Adrenal gland (tissue), 5 donors: ENCODE measurements at regions not wholly inside any gene's neighbourhood (a gene's known extent, or its start where the extent isn't known, plus 50 kb on each side); places are given as distances from the start of the nearest gene placed in this dataset.

ENCODE experiments used
- POLR2A ChIP-seq, 2 donors: fragments of 450-650 bp; IDR thresholded peaks; one replicate each; pipeline ENCODE4 v1.6.1; 2017; ENCODE audit warnings: antibody characterized with exemption in 2 of 2, mild to moderate bottlenecking in 2 of 2, moderate library complexity in 1 of 2
- TF ChIP-seq, protein P1 (sequence below), 6 experiments: fragments of 450-650 bp in 4 of 6; fragments of 200-600 bp in 2 of 6; sonication (generic) in 1 of 6; IDR thresholded peaks; 1 replicate in 5 of 6; 2 replicates in 1 of 6; pipeline versions ENCODE4 v1.5.1 to v1.8.0; 2016 to 2021; ENCODE audit warnings: antibody characterized with exemption in 6 of 6, mild to moderate bottlenecking in 2 of 6, moderate library complexity in 1 of 6
- donor health status: DM: no; HTN: no; CAD: no.

DNA sequence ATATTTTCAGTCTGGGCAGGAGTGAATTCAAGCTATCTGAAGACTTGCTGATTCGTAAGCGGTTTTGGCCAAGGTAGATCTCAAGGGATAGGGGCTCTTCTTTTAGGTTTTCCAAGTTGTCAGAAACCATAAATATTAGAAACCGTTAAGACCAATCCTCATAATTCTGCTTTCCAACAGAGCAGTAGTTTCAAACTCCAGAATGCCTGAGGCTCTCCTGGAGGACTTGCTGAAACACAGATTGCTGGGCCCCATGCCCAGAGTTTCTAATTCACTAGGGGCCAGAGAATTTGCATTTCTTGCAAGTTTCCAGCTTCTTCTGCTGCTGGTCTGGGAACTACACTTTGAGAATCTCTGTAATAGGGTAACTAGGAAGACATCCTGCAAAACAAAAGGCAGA lies 1855.7 kb upstream of the CELF4 start:
- TF ChIP-seq POLR2A (IDR thresholded peaks at IDR 0.05): no peak
- TF ChIP-seq, protein P1, sequence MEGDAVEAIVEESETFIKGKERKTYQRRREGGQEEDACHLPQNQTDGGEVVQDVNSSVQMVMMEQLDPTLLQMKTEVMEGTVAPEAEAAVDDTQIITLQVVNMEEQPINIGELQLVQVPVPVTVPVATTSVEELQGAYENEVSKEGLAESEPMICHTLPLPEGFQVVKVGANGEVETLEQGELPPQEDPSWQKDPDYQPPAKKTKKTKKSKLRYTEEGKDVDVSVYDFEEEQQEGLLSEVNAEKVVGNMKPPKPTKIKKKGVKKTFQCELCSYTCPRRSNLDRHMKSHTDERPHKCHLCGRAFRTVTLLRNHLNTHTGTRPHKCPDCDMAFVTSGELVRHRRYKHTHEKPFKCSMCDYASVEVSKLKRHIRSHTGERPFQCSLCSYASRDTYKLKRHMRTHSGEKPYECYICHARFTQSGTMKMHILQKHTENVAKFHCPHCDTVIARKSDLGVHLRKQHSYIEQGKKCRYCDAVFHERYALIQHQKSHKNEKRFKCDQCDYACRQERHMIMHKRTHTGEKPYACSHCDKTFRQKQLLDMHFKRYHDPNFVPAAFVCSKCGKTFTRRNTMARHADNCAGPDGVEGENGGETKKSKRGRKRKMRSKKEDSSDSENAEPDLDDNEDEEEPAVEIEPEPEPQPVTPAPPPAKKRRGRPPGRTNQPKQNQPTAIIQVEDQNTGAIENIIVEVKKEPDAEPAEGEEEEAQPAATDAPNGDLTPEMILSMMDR (IDR thresholded peaks at IDR 0.05): no peak
